OCI-LY7 (cell line): ENCODE measurements at regions not wholly inside any gene's neighbourhood (a gene's known extent, or its start where the extent isn't known, plus 50 kb on each side); places are given as distances from the start of the nearest gene placed in this dataset.

Source experiments
- EZH2phosphoT487 ChIP-seq: fragments of 200-600 bp; sonication (generic); IDR thresholded peaks from 2 replicates; pipeline ENCODE4 v1.6.1; 2018; ENCODE audit warnings: low read depth, borderline replicate concordance, mild to moderate bottlenecking, mixed run types, antibody characterized with exemption, low read length, moderate library complexity, mixed read lengths
- TF ChIP-seq, protein P1 (sequence below): fragments of 200-600 bp; sonication (generic); conservative IDR thresholded peaks from 2 replicates; pipeline ENCODE4 v1.5.1; 2014; ENCODE audit warnings: mild to moderate bottlenecking, antibody characterized with exemption, low read length, moderate library complexity, mixed read lengths

DNA sequence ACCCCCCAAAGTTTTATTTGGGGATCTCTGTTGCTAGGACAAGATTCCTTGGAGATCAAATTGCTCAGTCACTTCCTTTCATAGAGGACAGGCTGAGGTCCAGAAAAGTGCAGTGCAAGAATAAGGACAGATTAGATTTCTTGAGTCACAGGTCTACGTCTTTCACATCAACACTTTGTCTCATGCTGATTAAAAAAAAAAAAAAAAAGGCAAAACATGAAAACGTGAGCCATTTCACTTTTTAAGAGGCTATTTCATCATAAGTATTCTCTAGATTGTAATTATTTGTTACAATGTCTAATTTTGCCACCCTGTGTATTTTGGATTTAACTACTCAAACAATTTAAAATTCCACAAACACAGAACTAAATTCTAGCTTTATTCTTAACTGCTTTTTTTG, 647.0 kb downstream of the TRAM1L1 start:
- no peak for TF ChIP-seq EZH2phosphoT487
- TF ChIP-seq, protein P1, sequence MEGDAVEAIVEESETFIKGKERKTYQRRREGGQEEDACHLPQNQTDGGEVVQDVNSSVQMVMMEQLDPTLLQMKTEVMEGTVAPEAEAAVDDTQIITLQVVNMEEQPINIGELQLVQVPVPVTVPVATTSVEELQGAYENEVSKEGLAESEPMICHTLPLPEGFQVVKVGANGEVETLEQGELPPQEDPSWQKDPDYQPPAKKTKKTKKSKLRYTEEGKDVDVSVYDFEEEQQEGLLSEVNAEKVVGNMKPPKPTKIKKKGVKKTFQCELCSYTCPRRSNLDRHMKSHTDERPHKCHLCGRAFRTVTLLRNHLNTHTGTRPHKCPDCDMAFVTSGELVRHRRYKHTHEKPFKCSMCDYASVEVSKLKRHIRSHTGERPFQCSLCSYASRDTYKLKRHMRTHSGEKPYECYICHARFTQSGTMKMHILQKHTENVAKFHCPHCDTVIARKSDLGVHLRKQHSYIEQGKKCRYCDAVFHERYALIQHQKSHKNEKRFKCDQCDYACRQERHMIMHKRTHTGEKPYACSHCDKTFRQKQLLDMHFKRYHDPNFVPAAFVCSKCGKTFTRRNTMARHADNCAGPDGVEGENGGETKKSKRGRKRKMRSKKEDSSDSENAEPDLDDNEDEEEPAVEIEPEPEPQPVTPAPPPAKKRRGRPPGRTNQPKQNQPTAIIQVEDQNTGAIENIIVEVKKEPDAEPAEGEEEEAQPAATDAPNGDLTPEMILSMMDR, result no peak
